ENCODE measurements at regions not wholly inside any gene's neighbourhood (a gene's known extent, or its start where the extent isn't known, plus 50 kb on each side); places are given as distances from the start of the nearest gene placed in this dataset.

DNA sequence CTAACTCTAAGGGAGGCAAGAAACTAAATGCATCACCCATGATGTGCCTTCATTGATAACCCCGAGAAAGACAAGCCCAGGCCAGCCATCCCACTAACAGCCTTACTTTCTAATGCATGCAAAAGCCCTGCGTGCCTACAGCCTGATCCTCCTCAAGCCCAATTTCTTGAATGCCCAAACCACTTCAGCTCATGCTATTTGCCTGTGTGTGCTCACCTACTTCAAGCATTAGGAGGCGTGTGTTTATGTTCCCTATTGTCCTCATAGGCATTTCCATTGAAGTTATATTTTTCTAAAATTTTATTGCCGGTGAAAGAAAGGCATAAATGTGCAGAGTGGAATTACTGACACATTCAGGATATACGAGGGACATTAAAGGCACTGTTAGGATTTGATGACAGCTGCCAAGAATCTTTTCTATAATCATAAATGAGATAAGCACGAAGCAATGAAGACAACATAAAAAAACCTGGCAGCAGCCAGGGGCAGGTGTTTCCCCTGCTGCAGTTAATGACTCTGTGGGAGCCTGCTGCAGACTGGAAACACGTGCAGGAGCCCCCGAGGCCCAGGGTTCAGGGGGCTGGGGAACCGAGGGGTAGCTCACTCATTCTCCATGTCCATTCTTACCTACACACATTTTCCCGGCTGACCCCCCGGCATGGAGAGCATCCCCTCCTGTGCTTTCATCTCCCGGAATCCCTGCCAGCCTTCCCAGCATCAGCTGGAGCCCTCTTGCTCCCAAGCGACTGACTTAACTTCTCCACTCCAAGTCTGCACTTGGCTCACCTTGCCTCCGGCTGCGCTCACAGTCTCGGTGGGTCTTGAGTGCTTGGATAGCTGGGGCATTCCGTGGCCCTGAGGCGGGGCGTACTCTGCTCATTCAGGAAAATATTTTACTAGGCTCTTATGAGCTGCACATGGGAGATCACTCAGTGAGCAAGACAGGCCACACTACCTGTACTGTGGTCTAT lies 292.3 kb upstream of the SIX2 start:
- TF ChIP-seq, protein P1, sequence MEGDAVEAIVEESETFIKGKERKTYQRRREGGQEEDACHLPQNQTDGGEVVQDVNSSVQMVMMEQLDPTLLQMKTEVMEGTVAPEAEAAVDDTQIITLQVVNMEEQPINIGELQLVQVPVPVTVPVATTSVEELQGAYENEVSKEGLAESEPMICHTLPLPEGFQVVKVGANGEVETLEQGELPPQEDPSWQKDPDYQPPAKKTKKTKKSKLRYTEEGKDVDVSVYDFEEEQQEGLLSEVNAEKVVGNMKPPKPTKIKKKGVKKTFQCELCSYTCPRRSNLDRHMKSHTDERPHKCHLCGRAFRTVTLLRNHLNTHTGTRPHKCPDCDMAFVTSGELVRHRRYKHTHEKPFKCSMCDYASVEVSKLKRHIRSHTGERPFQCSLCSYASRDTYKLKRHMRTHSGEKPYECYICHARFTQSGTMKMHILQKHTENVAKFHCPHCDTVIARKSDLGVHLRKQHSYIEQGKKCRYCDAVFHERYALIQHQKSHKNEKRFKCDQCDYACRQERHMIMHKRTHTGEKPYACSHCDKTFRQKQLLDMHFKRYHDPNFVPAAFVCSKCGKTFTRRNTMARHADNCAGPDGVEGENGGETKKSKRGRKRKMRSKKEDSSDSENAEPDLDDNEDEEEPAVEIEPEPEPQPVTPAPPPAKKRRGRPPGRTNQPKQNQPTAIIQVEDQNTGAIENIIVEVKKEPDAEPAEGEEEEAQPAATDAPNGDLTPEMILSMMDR (IDR thresholded peaks at IDR 0.05; ENCODE audit: insufficient read depth, low read length, poor library complexity, severe bottlenecking), result no peak
- no peaks in the 10 kb centered on the region for H3K36me3 ChIP-seq (ENCODE audit: control insufficient read depth, insufficient read depth, low read length)
- DNase-seq (ENCODE audit: low read depth), result no peak
- no peak overlapping the region for H3K4me3 ChIP-seq (ENCODE audit: low read depth, low read length)
- peaks cover 6% of the 10 kb centered on the region for H3K27me3 ChIP-seq (ENCODE audit: control insufficient read depth, insufficient read depth, low read length)

DNA sequence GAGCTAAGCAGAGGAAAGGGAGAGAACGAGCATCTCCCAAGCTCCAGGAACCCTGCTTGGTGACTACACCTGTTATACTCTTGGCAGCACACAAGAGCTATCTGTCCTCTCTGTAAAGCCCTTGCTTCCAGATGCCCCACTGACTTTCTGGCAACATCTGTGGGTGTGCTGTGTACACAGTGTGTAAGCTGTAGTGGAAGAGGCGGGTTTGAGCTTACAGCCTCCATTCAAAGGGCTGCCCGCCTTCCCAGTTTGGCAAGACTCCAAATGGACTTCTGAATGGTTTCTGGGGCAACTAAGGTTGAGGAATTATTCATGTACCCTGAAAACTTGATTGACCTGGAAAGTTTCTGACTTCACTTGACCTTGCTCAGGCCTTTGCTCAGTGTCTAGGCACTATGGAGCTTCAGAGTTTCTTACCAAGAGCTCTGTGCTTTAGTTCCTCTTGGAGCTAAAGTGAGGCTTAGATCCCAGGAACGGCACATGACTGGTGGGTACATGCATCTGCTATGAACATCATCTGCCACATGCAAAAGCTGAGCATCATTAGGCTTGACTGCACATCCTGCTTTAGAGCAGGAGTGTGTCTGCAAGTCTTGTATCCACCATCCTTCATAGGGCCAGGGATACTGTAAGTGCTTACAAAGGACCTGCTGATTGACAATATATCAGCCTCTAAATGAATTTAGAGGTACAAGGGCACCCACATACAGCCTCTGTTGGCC lies 290.9 kb upstream of the SIX2 start:
- H3K4me3 ChIP-seq (ENCODE audit: low read depth, low read length), result no peak overlapping the region
- TF ChIP-seq, protein P1 (IDR thresholded peaks at IDR 0.05; ENCODE audit: insufficient read depth, low read length, poor library complexity, severe bottlenecking), result no peak
- H3K36me3 ChIP-seq (ENCODE audit: control insufficient read depth, insufficient read depth, low read length), result no peaks in the 10 kb centered on the region
- no peak for DNase-seq (ENCODE audit: low read depth)
- peaks cover 5% of the 10 kb centered on the region for H3K27me3 ChIP-seq (ENCODE audit: control insufficient read depth, insufficient read depth, low read length)

DNA sequence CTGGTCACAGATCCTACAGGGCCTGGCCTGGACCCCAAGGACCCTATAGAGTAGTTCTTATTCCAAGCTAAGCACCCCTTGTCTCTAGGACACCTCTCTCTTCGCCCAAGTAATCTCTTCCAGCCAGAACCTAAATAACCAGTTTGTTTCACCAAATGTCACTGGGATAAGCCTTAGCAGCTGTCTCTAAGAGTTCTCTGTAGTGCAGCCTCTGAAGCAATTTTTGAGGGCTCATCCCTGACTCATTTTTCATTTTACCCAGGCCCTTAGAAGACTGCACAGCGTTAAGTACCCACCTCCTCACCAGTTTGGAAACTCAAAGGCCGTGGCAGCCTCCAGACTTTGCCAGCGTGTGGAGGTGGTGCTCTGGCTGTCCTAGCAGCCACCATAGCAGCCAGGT lies 290.1 kb upstream of the SIX2 start:
- Histone ChIP-seq H3K4me3 (ENCODE audit: low read depth, low read length) (no peak overlapping the region), H3K27me3 (ENCODE audit: control insufficient read depth, insufficient read depth, low read length) (no peaks in the 10 kb centered on the region), H3K36me3 (ENCODE audit: control insufficient read depth, insufficient read depth, low read length) (no peaks in the 10 kb centered on the region)
- no peak for DNase-seq (ENCODE audit: low read depth)
- TF ChIP-seq, protein P1 (IDR thresholded peaks at IDR 0.05; ENCODE audit: insufficient read depth, low read length, poor library complexity, severe bottlenecking), result no peak

DNA sequence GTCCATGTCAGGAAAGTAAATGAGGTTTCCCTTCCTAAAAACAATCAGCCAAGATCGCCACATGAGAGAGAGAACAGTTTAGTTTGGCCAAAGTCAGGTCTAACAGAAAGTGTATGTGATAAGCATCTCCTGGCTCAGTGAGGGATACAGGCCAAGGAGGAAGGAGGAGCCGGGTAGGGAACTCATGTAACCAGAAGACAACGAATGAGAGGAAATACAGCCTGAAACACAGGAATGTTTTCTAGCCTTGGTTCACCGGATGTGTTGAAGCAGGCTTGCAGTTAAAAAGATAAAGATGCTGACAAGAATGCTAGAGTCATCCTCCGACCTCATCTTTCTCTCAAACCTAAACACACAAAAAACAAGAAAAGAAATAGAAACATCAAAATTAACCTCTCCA lies 283.9 kb upstream of the SIX2 start:
- TF ChIP-seq, protein P1 (IDR thresholded peaks at IDR 0.05; ENCODE audit: insufficient read depth, low read length, poor library complexity, severe bottlenecking), result no peak
- Histone ChIP-seq H3K4me3 (ENCODE audit: low read depth, low read length) (no peak overlapping the region), H3K27me3 (ENCODE audit: control insufficient read depth, insufficient read depth, low read length) (no peaks in the 10 kb centered on the region), H3K36me3 (ENCODE audit: control insufficient read depth, insufficient read depth, low read length) (no peaks in the 10 kb centered on the region)
- no peak for DNase-seq (ENCODE audit: low read depth)

DNA sequence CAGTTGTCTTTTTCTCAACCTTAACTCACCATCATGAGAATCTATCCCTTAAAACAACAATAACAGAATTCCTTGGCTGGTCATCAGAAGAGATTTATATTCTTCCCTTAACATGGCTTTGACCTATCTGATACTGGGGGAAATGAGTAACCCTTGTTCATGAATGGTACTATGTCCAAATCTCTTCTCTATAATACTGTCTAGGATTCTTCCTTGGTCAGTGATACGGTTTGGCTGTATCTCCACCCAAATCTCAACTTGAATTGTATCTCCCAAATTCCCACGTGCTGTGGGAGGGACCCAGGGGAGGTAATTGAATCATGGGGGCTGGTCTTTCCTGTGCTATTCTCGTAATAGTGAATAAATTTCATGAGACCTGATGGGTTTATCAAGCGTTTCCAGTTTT lies 282.0 kb upstream of the SIX2 start:
- TF ChIP-seq, protein P1 (IDR thresholded peaks at IDR 0.05; ENCODE audit: insufficient read depth, low read length, poor library complexity, severe bottlenecking), result no peak
- H3K27me3 ChIP-seq (ENCODE audit: control insufficient read depth, insufficient read depth, low read length), result no peaks in the 10 kb centered on the region
- H3K36me3 ChIP-seq (ENCODE audit: control insufficient read depth, insufficient read depth, low read length), result no peaks in the 10 kb centered on the region
- no peak overlapping the region for H3K4me3 ChIP-seq (ENCODE audit: low read depth, low read length)
- no peak for DNase-seq (ENCODE audit: low read depth)

Measured in kidney epithelial cell (primary cell).